ENCODE measurements at regions not wholly inside any gene's neighbourhood (a gene's known extent, or its start where the extent isn't known, plus 50 kb on each side); places are given as distances from the start of the nearest gene placed in this dataset.

- no peak for TF ChIP-seq CTCF (IDR thresholded peaks at IDR 0.05)
- DNase-seq (no peak), ATAC-seq (no peak)
- no peaks in the 10 kb centered on the region for H3K4me1 ChIP-seq
- H3K27me3 ChIP-seq: peaks cover 0 to 23% of the 10 kb centered on the region in 2 donors
- H3K27ac ChIP-seq: no peak overlapping the region
- H3K9me3 ChIP-seq: no peaks in the 10 kb centered on the region
- H3K4me3 ChIP-seq: no peak overlapping the region
- H3K36me3 ChIP-seq: no peaks in the 10 kb centered on the region
- intact Hi-C loops (cut with DNase I): no loop called here
These were observed 154.5 kb upstream of the SOX1 start for GRCh38 chr13:111912453-111912866.

- H3K4me3 ChIP-seq: no peak overlapping the region
- intact Hi-C loops (cut with DNase I): no loop called here
- DNase-seq (no peak), ATAC-seq (no peak)
- H3K27me3 ChIP-seq: peaks cover 0 to 23% of the 10 kb centered on the region in 2 donors
- H3K27ac ChIP-seq: no peak overlapping the region
- no peaks in the 10 kb centered on the region for H3K4me1 ChIP-seq
- no peaks in the 10 kb centered on the region for H3K36me3 ChIP-seq
- TF ChIP-seq CTCF (IDR thresholded peaks at IDR 0.05): no peak
- H3K9me3 ChIP-seq: no peaks in the 10 kb centered on the region
These were observed 153.8 kb upstream of the SOX1 start for GRCh38 chr13:111912991-111913760.

GRCh38 chr13:111913761-111914140, 153.2 kb upstream of the SOX1 start:
- Histone ChIP-seq H3K4me1 (no peaks in the 10 kb centered on the region), H3K4me3 (no peak overlapping the region), H3K27me3 (peaks cover 0 to 23% of the 10 kb centered on the region in 2 donors), H3K9me3 (no peaks in the 10 kb centered on the region), H3K27ac (no peak overlapping the region), H3K36me3 (no peaks in the 10 kb centered on the region)
- TF ChIP-seq CTCF (IDR thresholded peaks at IDR 0.05): no peak
- DNase-seq (no peak), ATAC-seq (no peak)
- intact Hi-C loops (cut with DNase I): no loop called here

- Histone ChIP-seq H3K36me3 (no peaks in the 10 kb centered on the region), H3K9me3 (no peaks in the 10 kb centered on the region)
- no peak for TF ChIP-seq CTCF (IDR thresholded peaks at IDR 0.05)
These were observed 152.5 kb upstream of the SOX1 start for GRCh38 chr13:111914241-111915103.

GRCh38 chr13:111915104-111915551, 151.8 kb upstream of the SOX1 start:
- no peak for TF ChIP-seq CTCF (IDR thresholded peaks at IDR 0.05)
- Histone ChIP-seq H3K4me3 (no peak overlapping the region), H3K9me3 (no peaks in the 10 kb centered on the region), H3K27ac (no peak overlapping the region), H3K36me3 (no peaks in the 10 kb centered on the region), H3K27me3 (peaks cover 0 to 30% of the 10 kb centered on the region in 2 donors), H3K4me1 (no peaks in the 10 kb centered on the region)
- no peak for ATAC-seq
- intact Hi-C loops (cut with DNase I): no loop called here
- DNase-seq: no peak

More at GRCh38 chr13:111914241-111915103, 152.5 kb upstream of the SOX1 start:
- ATAC-seq (no peak), DNase-seq (no peak)
- intact Hi-C loops (cut with DNase I): no loop called here
- Histone ChIP-seq H3K4me1 (no peaks in the 10 kb centered on the region), H3K27me3 (peaks cover 0 to 24% of the 10 kb centered on the region in 2 donors), H3K27ac (no peak overlapping the region), H3K4me3 (no peak overlapping the region)
